Coronary artery (tissue), 2 donors: ENCODE measurements at regions not wholly inside any gene's neighbourhood (a gene's known extent, or its start where the extent isn't known, plus 50 kb on each side); places are given as distances from the start of the nearest gene placed in this dataset.

ENCODE experiments used
- DNase-seq: peaks from one replicate; pipeline ENCODE4 v3.0.0-alpha.2; 2017; ENCODE audit warnings: low spot score
- H3K27ac ChIP-seq, 2 donors: fragments of 200-600 bp; sonication (generic); one replicate each; pipeline ENCODE4 v1.5.1; 2016 to 2019
- H3K4me3 ChIP-seq: fragments of 200-600 bp; sonication (generic); 2 replicates; pipeline ENCODE4 v1.5.1; 2016; ENCODE audit warnings: mild to moderate bottlenecking, moderate library complexity
- CTCF ChIP-seq: fragments of 200-600 bp; sonication (generic); IDR thresholded peaks from one replicate; pipeline ENCODE4 v1.5.1; 2019; ENCODE audit warnings: antibody characterized with exemption

GRCh38 chr13:46982856-46983582 lies 86.2 kb upstream of the HTR2A start:
- Histone ChIP-seq H3K27ac (no peak overlapping the region), H3K4me3 (no peak overlapping the region)
- TF ChIP-seq CTCF: no peak
- DNase-seq: no peak

- no peak for DNase-seq
- Histone ChIP-seq H3K27ac (no peak overlapping the region), H3K4me3 (no peak overlapping the region)
- TF ChIP-seq CTCF: no peak
Observed at GRCh38 chr13:46975173-46975572, 78.3 kb upstream of the HTR2A start.

- DNase-seq: no peak
- H3K4me3 ChIP-seq: no peak overlapping the region
- TF ChIP-seq CTCF: no peak
- no peak overlapping the region for H3K27ac ChIP-seq
Observed at GRCh38 chr13:46968450-46968849, 71.6 kb upstream of the HTR2A start.

- Histone ChIP-seq H3K27ac (no peak overlapping the region), H3K4me3 (no peak overlapping the region)
- no peak for DNase-seq
- no peak for TF ChIP-seq CTCF
Observed at GRCh38 chr13:46964789-46965527, 68.1 kb upstream of the HTR2A start.

- no peak for DNase-seq
- TF ChIP-seq CTCF: no peak
- H3K4me3 ChIP-seq: no peak overlapping the region
- no peak overlapping the region for H3K27ac ChIP-seq
Observed at GRCh38 chr13:46963904-46964303, 67.1 kb upstream of the HTR2A start.

- Histone ChIP-seq H3K4me3 (no peak overlapping the region), H3K27ac (no peak overlapping the region)
- DNase-seq: no peak
- no peak for TF ChIP-seq CTCF
Observed at GRCh38 chr13:46962281-46962941, 65.6 kb upstream of the HTR2A start.
